ENCODE measurements at regions not wholly inside any gene's neighbourhood (a gene's known extent, or its start where the extent isn't known, plus 50 kb on each side); places are given as distances from the start of the nearest gene placed in this dataset.

DNA sequence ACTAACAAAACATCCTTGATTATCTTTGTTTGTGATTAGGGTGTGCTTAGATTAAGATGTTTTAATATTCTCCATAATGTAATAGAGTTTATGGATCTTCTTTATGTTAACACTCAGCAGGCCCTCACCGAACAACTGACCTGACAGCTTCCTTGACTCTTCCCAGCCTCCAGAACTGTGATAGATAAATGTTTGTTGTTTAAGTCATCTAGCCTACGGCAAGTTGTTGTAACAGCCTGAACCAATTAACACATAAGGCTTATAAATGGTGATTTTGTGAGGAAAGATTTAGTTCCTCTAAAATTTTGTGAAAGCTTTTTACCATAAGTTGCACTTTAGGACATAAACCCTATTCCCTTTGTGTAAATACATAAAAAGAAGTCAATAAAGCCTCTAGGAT is 156.5 kb upstream of the DCN start:
- TF ChIP-seq, protein P1, sequence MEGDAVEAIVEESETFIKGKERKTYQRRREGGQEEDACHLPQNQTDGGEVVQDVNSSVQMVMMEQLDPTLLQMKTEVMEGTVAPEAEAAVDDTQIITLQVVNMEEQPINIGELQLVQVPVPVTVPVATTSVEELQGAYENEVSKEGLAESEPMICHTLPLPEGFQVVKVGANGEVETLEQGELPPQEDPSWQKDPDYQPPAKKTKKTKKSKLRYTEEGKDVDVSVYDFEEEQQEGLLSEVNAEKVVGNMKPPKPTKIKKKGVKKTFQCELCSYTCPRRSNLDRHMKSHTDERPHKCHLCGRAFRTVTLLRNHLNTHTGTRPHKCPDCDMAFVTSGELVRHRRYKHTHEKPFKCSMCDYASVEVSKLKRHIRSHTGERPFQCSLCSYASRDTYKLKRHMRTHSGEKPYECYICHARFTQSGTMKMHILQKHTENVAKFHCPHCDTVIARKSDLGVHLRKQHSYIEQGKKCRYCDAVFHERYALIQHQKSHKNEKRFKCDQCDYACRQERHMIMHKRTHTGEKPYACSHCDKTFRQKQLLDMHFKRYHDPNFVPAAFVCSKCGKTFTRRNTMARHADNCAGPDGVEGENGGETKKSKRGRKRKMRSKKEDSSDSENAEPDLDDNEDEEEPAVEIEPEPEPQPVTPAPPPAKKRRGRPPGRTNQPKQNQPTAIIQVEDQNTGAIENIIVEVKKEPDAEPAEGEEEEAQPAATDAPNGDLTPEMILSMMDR (IDR thresholded peaks at IDR 0.05; ENCODE audit: borderline replicate concordance, extremely low read depth, low read length, poor library complexity, severe bottlenecking), result no peak
- TF ChIP-seq EZH2 (IDR thresholded peaks at IDR 0.05; ENCODE audit: borderline replicate concordance, low read depth, low read length, severe bottlenecking), result no peak
